GM19193 (cell line): ENCODE measurements at regions not wholly inside any gene's neighbourhood (a gene's known extent, or its start where the extent isn't known, plus 50 kb on each side); places are given as distances from the start of the nearest gene placed in this dataset.

Experiments
- POLR2A ChIP-seq: IDR thresholded peaks from 4 replicates; pipeline ENCODE4 v1.6.1; 2011; ENCODE audit not compliant: insufficient read depth, insufficient read length; ENCODE audit errors: extremely low read depth

DNA sequence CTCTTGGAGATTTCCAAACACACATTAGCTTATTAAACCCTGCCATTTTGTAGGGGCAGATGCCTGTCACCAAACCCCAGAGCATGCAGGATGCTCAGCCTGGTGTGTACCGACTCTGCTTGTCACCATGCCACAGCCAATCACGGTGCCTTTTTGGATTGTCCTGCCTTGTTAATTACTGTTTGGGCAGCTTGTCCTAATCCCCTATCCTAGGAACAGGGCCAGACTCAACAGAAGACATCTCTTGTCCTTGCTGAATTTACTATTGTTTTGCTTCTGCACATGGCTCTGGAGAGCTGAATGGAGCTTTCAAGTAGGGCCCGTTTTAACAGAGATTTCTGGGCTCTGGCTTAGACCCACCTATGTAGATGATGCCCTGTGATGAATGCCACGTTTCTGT is 388.5 kb downstream of the AACS start:
- no peak for TF ChIP-seq POLR2A

DNA sequence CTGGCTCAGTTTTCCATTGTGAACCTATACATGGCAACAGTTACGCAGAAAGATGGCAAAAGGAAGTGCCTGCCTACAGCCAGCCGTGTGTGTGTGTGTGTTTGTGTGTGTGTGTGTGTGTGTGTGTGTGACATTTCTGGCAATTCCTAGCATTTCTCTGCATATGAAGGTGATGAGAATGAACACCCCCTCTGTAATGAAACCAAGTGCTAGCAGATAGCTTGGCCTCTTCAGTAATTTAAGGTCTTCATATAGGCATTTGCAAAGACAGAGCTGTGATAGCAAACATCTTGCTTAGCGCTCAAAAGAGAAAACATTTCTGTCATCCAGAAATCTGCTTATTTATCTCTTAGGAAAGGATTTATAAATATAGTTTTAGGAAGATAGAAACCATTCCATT is 389.1 kb downstream of the AACS start:
- no peak for TF ChIP-seq POLR2A

DNA sequence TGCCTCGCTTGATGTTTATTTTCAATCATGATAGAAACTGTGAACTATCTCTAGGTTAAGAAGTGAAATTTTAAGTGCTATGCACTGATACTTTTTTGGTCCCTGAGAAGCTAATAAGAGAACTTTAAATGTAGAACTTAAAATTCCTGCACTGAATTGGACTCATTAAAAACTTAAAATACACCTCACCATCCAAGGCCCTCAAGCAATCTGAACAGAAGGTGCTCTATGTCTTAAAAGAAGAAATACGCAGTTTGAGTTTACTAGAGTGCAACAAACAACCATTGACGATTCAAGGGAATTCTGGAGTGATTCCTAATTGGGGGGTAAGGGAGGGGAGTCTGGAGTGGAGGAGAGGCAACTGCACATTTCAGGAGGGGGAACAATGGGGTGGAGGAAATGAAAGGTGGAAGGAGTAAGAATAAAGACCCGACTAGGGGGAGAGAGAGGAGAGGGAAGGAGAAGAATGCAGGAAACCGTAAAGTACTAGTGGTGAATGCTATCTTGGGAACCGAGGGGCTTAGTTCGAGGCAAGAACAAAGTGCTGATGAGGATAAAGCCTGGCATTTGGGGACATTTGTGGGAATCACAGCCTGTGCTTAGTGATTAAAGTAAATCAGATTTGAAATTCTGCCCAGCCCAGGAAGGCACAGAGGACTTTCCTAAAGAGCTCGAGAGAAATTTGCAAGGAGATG is 389.7 kb downstream of the AACS start:
- no peak for TF ChIP-seq POLR2A

DNA sequence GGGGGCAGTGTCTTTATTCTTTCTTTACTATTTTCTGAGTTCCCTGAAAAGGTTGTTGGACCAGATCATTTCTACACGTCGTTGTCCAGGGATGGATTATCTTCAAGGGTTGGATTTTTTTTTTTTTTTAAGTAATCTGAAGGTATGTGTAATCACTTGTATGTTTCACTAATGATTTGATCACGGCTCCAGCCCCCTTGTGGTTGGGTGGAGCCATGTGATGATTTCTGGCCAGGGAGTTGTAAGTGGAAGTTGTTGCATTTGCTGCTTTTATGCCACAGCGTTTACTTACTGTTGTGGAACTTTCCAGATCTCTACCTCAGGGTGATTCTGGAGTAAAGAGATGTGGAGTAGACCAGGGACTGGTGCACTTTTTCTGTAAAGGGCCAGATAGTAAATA is 390.3 kb downstream of the AACS start:
- no peak for TF ChIP-seq POLR2A

DNA sequence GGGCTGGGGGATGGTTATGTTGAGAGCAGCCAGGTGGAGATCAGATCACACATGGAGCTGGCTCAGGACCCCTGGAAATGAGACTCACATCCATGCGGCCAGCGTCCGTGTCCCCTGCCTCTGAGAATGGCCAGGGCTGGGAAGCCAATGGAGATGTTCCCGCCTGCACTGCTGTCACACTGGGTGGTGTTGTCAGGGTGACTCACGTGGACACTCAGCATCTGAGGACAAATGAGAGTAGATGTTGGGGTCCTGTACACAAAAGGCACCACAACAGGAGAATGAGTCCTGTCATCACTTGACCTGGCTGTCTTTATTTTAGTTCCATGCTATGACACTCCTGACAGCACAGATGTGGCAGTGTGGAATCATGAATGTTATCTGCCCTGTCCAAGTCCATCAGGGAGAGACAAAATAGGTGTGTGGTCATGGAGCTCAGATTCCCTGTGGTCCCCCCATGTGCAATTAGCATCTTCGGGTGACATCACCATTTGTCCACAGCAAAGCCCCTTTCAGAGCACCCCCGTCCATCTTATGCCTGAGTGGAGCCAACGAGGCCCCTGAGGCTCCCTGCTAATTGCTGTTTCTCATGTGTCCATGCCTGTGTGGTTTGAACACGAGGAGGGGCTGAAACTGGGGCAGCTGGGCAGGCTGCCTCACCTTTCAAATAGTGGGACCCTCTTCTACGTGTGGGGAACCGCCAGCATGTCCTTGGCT is 393.5 kb downstream of the AACS start:
- TF ChIP-seq POLR2A, result no peak

DNA sequence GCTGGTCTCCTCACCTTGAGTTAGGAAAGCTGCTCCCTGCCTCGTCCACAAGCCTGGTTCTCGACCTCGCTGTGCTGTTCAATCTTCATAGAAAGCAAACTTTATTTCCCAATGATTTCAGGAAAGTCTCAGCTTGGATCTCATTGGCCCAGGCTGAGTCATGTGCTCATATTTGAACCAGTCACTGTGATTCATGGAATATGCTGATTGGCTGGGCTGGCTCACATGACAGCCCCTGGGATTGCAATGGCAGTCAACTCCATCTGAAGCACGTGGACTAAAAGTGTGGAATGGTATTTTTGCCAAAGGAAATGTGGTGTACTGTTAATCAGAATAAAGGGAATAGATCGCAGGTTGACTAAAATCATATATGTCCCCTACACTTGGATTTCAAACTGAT is 396.6 kb downstream of the AACS start:
- no peak for TF ChIP-seq POLR2A

DNA sequence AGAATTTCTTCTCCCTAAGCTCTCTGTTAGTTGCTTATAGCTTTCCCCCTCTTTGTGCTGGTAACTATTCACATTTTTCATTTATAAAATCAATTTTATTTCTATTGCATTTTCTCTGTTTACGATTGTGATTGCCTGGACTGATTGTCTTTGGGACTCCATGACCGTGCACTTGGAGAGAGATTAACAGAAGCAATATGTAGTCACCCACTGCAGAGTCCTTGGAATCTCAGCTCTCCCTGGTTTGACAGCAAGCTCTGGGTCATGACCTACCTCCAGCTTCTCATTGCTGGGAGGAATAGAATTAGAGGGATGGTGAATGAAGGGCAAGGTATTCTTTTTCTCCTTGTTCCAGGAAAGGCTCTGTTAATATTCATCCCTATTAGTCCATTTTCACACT is 398.2 kb downstream of the AACS start:
- TF ChIP-seq POLR2A, result no peak

DNA sequence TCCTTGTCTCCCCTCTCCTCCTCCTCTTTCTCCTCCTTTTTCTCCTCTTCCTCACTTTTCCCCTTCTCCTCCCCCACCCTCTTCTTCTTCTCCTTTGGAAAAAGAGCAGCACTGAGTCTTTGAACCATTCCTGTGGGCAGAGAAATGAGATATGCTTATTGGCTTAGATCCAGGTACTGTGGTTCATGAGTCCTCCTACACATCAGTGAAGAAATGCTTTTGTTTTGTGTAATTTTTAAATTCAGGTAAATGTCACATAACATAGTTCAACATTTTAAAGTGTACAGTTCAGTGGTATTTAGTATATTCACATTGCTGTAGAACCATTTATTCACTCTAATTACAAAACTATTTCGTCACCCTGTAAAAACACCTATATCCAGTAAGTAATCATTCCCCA is 402.1 kb downstream of the AACS start:
- TF ChIP-seq POLR2A, result no peak

DNA sequence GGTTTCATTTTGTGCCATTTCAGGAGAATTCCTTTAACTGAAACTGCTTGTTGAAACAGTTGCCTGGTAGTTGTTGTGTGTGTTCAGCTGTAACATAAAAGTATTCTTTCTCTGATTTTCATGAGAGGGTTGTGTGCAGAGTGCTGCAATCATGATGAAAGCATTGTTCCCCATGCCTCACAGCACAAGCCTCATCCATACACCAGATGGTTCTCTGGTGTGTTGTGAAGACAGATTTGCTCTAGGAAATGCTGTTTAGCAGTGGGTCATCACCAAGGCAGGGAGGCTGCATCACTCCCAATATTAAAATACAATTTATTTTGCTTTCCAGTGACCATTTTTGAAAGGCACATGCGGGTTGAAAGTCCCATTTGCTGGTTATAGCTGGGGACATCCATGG is 404.4 kb downstream of the AACS start:
- TF ChIP-seq POLR2A, result no peak

DNA sequence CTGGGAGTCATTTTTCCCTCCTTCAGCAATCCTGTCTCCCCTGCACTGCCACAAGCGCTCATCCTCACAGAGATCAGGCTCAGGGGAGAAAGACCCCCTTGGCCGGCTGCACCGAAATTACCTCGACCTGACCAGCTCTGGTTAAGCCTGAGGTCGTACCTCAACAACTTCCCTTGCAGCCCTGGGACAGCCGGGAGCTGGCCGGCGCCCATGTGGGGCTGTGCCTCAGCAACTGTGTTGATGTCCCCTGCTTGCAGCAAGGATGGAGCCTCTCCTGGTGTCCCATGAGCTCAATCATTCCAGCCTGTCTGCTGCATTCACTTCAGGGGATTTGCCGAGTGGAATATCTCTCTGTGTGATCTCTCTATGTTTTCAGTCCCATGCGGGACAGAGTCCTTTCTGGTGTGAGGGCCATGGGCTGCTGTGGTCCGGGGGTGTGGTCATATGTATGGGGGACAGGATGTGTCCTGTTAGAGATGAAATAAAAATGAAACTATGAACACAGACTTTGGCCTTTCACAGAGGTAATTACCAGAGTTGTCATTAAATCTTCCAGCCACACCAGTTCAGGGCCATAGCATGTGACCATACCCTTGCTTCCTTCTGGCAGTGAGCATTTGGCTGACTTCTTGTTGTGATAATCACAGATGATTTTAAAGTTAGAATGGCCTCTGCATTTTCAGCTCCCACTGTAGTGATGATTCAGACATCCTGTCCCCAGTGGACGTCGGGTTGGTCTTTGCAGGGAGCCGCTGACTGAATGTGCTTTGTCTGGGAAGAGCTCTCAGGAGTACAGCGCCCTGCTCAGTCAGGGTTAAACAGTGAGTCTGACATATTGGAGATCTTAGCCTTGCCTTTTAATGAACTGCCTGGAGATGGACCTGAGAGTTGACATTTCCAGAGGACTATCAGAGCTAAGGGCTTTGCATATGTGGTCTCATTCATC is 405.9 kb downstream of the AACS start:
- TF ChIP-seq POLR2A, result no peak

DNA sequence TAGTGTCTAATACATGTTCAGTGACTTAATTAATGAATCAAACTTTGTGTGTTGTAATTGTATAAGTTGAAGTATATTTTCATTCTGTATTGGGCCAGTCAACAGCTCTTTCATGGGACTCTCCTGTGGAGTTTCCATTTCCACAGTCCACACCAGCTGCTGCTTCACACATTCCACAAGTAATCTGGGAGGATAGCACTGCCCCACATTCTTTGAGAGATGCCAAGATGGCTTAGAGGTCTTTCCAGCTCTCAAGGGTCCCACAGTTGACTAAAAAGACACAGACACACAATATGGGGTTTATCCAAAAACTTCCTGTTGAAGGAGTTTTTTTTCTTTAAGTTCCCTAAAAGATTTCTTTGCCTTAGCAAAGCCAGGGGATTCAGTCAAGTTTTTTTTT is 408.3 kb downstream of the AACS start:
- no peak for TF ChIP-seq POLR2A

DNA sequence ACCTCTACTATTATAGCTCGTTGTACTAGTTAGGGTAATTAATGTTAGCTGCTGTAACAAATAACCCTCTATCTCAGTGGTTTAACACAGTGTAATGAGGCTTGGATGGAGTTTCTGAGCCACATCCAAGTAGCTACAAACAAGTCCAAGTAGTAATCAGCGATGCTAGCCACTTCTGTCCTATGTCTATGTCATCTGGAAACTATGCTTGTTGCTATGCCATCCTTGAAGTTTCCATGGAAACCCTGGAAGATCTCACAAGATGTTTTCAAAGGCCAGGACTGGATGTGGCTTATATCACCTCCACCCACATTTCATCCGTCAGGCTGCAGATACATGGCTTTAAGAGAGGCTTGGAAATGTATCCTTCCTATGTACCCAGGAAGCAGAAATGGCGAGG is 422.1 kb downstream of the AACS start:
- no peak for TF ChIP-seq POLR2A

DNA sequence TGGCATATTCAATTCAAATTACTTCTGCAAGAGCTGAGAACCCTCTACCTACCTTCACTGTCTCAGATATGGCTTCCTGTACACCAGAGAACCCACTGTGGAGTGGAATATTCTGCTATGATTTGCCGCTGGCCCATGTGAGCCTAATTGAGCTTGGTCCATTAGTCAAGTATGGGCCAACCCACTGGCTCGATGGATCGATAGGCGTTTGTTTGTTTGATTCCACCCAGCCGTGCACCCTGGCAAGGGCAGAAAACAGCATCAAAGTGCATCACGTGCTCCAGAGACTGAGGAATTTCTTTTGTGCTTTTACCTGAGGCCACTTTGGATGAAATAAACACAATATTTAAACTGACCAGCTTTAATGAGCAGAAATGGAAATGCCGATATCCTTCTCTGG is 426.3 kb downstream of the AACS start:
- no peak for TF ChIP-seq POLR2A

DNA sequence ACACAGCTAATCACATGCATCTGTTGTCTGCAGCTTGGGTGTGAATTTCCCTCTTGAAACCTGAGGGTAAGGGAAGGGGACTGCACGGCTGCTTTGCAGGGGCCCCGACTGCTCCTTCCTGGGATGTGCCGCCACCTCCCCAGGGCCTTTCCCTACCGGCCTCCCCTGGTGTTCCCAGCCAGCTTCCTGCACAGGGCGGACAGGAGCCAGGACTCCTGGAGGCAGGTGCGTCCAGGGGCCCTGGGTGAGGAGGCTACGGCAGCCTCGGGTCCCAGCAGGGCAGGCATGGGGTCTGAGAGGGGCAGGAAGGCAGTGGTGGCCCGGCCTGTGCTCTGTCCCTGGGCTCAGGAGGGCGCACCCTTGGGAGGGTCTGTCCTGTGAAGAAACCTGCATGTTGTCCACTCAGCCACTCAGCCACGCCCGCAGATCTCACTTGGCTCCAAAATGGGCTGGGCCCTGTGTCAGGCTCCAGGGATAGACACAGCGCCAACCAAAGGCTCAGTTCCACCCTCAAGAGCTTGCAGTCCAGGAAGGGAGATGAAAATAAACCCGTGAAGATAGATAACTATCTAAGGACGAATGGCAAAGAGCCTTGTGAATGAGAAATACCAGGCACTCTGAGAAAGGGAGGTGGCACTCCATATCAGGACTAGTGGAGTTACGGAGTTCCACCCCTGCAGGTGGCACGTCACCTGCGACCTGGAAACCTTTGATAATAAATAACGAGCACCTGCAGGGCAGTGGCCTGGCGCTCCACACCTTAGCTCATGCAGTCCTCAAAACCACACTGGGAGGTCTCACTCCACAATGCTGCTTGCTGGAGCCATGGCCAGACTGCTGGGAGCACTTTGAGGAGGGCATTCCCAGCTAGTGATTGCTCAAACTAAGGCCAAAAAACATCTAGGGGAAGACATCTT is 427.4 kb downstream of the AACS start:
- no peak for TF ChIP-seq POLR2A
